HepG2 (cell line): ENCODE measurements at regions not wholly inside any gene's neighbourhood (a gene's known extent, or its start where the extent isn't known, plus 50 kb on each side); places are given as distances from the start of the nearest gene placed in this dataset.
A peak's percentile ranks its signal among the peaks of the same experiment; 100 is the strongest.

Source experiments
- CBFB ChIP-seq: sonication (generic); formaldehyde crosslinking; IDR thresholded peaks from 2 replicates; pipeline ENCODE4 v1.4.0; 2020; ENCODE audit warnings: missing genetic modification reagents
- ETV5 ChIP-seq: IDR thresholded peaks from 2 replicates; pipeline ENCODE4 v1.6.1; 2018; ENCODE audit warnings: missing biosample characterization, missing genetic modification reagents, inconsistent platforms, borderline replicate concordance
- FOXJ3 ChIP-seq: sonication (generic); formaldehyde crosslinking; IDR thresholded peaks from 2 replicates; pipeline ENCODE4 v1.4.0; 2020; ENCODE audit warnings: missing genetic modification reagents, mild to moderate bottlenecking, borderline replicate concordance
- HDAC6 ChIP-seq: fragments of 200-600 bp; sonication (generic); IDR thresholded peaks from 2 replicates; pipeline ENCODE4 v1.7.0; 2017; ENCODE audit warnings: mild to moderate bottlenecking, antibody characterized with exemption, low read length, low read depth
- HMG20B ChIP-seq: conservative IDR thresholded peaks from 2 replicates; pipeline ENCODE4 v1.6.1; 2016; ENCODE audit warnings: missing genetic modification reagents, missing compliant biosample characterization
- HNRNPUL1 ChIP-seq: fragments of 200-400 bp; formaldehyde crosslinking; IDR thresholded peaks from 2 replicates; pipeline ENCODE4 v1.6.1; 2017; ENCODE audit warnings: low read depth, mild to moderate bottlenecking, low read length, moderate library complexity
- ISL2 ChIP-seq: sonication (generic); formaldehyde crosslinking; IDR thresholded peaks from 2 replicates; pipeline ENCODE4 v1.5.0; 2020; ENCODE audit warnings: missing genetic modification reagents
- JDP2 ChIP-seq: sonication (generic); formaldehyde crosslinking; IDR thresholded peaks from 2 replicates; pipeline ENCODE4 v1.8.1; 2022; ENCODE audit warnings: missing genetic modification reagents, borderline replicate concordance
- KDM4B ChIP-seq: sonication (generic); formaldehyde crosslinking; IDR thresholded peaks from 2 replicates; pipeline ENCODE4 v1.4.0; 2020; ENCODE audit warnings: missing genetic modification reagents
- KDM6A ChIP-seq: IDR thresholded peaks from 2 replicates; pipeline ENCODE4 v1.6.1; 2016; ENCODE audit warnings: low read depth
- NBN ChIP-seq: fragments of 450-650 bp; conservative IDR thresholded peaks from 2 replicates; pipeline ENCODE4 v1.6.1; 2017
- NR2F1 ChIP-seq, 2 experiments: fragments of 450-650 bp in 1 of 2; formaldehyde crosslinking in 1 of 2; IDR thresholded peaks; 2 replicates each; pipeline versions ENCODE4 v1.5.0 to v1.6.1; 2016 to 2020; ENCODE audit warnings: mild to moderate bottlenecking in 1 of 2, missing compliant biosample characterization in 1 of 2, missing genetic modification reagents in 1 of 2, moderate library complexity in 1 of 2
- PHF5A ChIP-seq: IDR thresholded peaks from one replicate; pipeline ENCODE4 v1.6.1; 2018; ENCODE audit warnings: low read depth, missing genetic modification reagents; ENCODE audit not compliant: unreplicated experiment
- RFX5 ChIP-seq: IDR thresholded peaks from 2 replicates; pipeline ENCODE4 v1.6.1; 2011; ENCODE audit warnings: low read depth, low read length, improper control_type of control experiment
- RXRB ChIP-seq: IDR thresholded peaks from 2 replicates; pipeline ENCODE4 v1.6.1; 2016; ENCODE audit warnings: borderline replicate concordance, missing genetic modification reagents, missing compliant biosample characterization
- SIX1 ChIP-seq: sonication (generic); formaldehyde crosslinking; IDR thresholded peaks from 2 replicates; pipeline ENCODE4 v1.4.0; 2020; ENCODE audit warnings: missing genetic modification reagents, borderline replicate concordance
- SP1 ChIP-seq, 2 experiments: fragments of 450-650 bp in 1 of 2; sonication (generic) in 1 of 2; formaldehyde crosslinking in 1 of 2; IDR thresholded peaks; 2 replicates each; pipeline versions ENCODE4 v1.4.0 to v1.6.1; 2016 to 2020; ENCODE audit warnings: missing genetic modification reagents in 1 of 2
- TARDBP ChIP-seq: sonication (generic); formaldehyde crosslinking; IDR thresholded peaks from 2 replicates; pipeline ENCODE4 v1.8.0; 2022; ENCODE audit warnings: mild to moderate bottlenecking, missing genetic modification reagents
- TCF7 ChIP-seq: sonication (generic); IDR thresholded peaks from 2 replicates; pipeline ENCODE4 v1.6.1; 2016; ENCODE audit warnings: antibody characterized with exemption, low read depth
- TCF7L2 ChIP-seq: IDR thresholded peaks from 2 replicates; pipeline ENCODE4 v1.6.1; 2011; ENCODE audit warnings: mild to moderate bottlenecking, low read depth, low read length, moderate library complexity
- ZMYM4 ChIP-seq: sonication (generic); formaldehyde crosslinking; IDR thresholded peaks from 2 replicates; pipeline ENCODE4 v1.8.1; 2023; ENCODE audit warnings: mild to moderate bottlenecking, missing genetic modification reagents
- ZNF337 ChIP-seq: sonication (generic); formaldehyde crosslinking; IDR thresholded peaks from 2 replicates; pipeline ENCODE4 v1.5.1; 2020; ENCODE audit warnings: missing genetic modification reagents, low read depth, mild to moderate bottlenecking, borderline replicate concordance
- ZNF382 ChIP-seq: sonication (generic); formaldehyde crosslinking; IDR thresholded peaks from 2 replicates; pipeline ENCODE4 v1.5.0; 2020; ENCODE audit warnings: missing genetic modification reagents, mild to moderate bottlenecking, borderline replicate concordance
- ZNF557 ChIP-seq: sonication (generic); formaldehyde crosslinking; IDR thresholded peaks from 2 replicates; pipeline ENCODE4 v1.4.0; 2020; ENCODE audit warnings: missing genetic modification reagents
- ZNF749 ChIP-seq: sonication (generic); formaldehyde crosslinking; IDR thresholded peaks from 2 replicates; pipeline ENCODE4 v1.8.0; 2022; ENCODE audit warnings: mild to moderate bottlenecking, missing genetic modification reagents, moderate library complexity, borderline replicate concordance
- TF ChIP-seq, protein P1 (sequence below): IDR thresholded peaks from 2 replicates; pipeline ENCODE4 v1.6.1; 2012; ENCODE audit warnings: inconsistent platforms
- TF ChIP-seq, protein P2 (sequence below): IDR thresholded peaks from 2 replicates; pipeline ENCODE4 v1.6.1; 2016; ENCODE audit warnings: missing genetic modification reagents, missing compliant biosample characterization
- TF ChIP-seq, protein P3 (sequence below): sonication (generic); formaldehyde crosslinking; IDR thresholded peaks from 2 replicates; pipeline ENCODE4 v1.5.0; 2020; ENCODE audit warnings: missing genetic modification reagents, mild to moderate bottlenecking, borderline replicate concordance
- TF ChIP-seq, protein P4 (sequence below): sonication (generic); formaldehyde crosslinking; IDR thresholded peaks from 2 replicates; pipeline ENCODE4 v1.5.1; 2020; ENCODE audit warnings: mild to moderate bottlenecking, moderate library complexity, missing genetic modification reagents

DNA sequence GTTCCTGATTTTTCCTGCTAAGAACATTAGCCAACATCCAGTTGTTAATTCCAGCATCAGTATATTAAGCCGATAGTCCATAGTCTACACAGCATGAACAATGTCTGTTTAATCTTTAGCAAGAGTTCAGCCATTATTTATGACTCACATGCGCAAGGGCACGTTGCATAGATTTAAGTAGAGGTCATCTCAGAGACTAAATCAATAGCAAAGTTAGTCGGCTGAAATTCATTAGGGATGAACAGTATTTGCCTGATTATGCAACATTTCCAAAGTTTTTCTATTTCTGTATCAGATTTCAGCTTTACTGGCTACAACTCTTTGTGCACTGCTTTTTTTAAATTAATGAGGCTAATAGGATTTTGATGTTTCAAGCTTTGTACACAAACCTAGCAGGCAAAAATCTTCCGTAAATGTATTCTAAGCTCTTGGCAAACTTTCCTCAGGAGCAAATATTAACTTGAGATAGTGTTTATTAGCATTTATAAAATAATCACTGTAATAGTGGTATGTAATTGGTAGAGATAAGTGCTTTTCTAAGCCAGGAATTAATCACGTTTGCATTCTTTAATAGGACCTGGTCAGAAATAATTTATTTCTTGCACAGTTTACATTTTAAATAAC is 578.7 kb upstream of the ID2 start (continued):
- TF ChIP-seq ZNF382 (CRISPR knock-in tag) = no peak
- peak; percentile 90; the same call in 1 of the 2 replicates for TF ChIP-seq TARDBP (CRISPR knock-in tag)
- peak; percentile 83 for TF ChIP-seq PHF5A
- TF ChIP-seq HNRNPUL1 = 0 out of 2 replicates have a peak, but pooled peaks have one; percentile 52
- peak; percentile 78; the same call in 1 of the 2 replicates for TF ChIP-seq ETV5 (CRISPR knock-in tag)
- TF ChIP-seq, protein P1, sequence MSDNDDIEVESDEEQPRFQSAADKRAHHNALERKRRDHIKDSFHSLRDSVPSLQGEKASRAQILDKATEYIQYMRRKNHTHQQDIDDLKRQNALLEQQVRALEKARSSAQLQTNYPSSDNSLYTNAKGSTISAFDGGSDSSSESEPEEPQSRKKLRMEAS = peak; percentile 82
- TF ChIP-seq, protein P2, sequence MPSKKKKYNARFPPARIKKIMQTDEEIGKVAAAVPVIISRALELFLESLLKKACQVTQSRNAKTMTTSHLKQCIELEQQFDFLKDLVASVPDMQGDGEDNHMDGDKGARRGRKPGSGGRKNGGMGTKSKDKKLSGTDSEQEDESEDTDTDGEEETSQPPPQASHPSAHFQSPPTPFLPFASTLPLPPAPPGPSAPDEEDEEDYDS (CRISPR knock-in tag) = peak; percentile 86
- TF ChIP-seq TCF7 = peak; percentile 90
- peak; percentile 67; the same call in 1 of the 2 replicates for TF ChIP-seq TCF7L2
- TF ChIP-seq ZNF749 (CRISPR knock-in tag) = 0 out of 2 replicates have a peak, but pooled peaks have one; percentile 41
- no peak for TF ChIP-seq JDP2 (CRISPR knock-in tag)
- TF ChIP-seq SIX1 (CRISPR knock-in tag) = peak; percentile 100
- TF ChIP-seq ZNF337 (CRISPR knock-in tag) = 0 out of 2 replicates have a peak, but pooled peaks have one; percentile 36
- TF ChIP-seq CBFB (CRISPR knock-in tag) = peak; percentile 60; the same call in 1 of the 2 replicates
- TF ChIP-seq ZNF557 = peak; percentile 78; the same call in 1 of the 2 replicates
- TF ChIP-seq HMG20B (CRISPR knock-in tag) = peak; percentile 95
- TF ChIP-seq FOXJ3 (CRISPR knock-in tag) = peak; percentile 97
- TF ChIP-seq, protein P3, sequence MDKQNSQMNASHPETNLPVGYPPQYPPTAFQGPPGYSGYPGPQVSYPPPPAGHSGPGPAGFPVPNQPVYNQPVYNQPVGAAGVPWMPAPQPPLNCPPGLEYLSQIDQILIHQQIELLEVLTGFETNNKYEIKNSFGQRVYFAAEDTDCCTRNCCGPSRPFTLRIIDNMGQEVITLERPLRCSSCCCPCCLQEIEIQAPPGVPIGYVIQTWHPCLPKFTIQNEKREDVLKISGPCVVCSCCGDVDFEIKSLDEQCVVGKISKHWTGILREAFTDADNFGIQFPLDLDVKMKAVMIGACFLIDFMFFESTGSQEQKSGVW (CRISPR knock-in tag) = no peak
- TF ChIP-seq NBN = no peak
- peak; percentile 97 for TF ChIP-seq ISL2 (CRISPR knock-in tag)
- no peak for TF ChIP-seq SP1 (IDR thresholded peaks at IDR 0.05)
- 0 out of 2 replicates have a peak, but pooled peaks have one; percentile 37 for TF ChIP-seq SP1 (CRISPR knock-in tag; IDR thresholded peaks at IDR 0.05)
- peak; percentile 90 for TF ChIP-seq ZMYM4 (CRISPR knock-in tag)
- TF ChIP-seq NR2F1 (CRISPR knock-in tag; IDR thresholded peaks at IDR 0.05) = peak; percentile 86 to 97
- no peak for TF ChIP-seq HDAC6
- TF ChIP-seq, protein P4, sequence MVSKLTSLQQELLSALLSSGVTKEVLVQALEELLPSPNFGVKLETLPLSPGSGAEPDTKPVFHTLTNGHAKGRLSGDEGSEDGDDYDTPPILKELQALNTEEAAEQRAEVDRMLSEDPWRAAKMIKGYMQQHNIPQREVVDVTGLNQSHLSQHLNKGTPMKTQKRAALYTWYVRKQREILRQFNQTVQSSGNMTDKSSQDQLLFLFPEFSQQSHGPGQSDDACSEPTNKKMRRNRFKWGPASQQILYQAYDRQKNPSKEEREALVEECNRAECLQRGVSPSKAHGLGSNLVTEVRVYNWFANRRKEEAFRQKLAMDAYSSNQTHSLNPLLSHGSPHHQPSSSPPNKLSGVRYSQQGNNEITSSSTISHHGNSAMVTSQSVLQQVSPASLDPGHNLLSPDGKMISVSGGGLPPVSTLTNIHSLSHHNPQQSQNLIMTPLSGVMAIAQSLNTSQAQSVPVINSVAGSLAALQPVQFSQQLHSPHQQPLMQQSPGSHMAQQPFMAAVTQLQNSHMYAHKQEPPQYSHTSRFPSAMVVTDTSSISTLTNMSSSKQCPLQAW = peak; percentile 82; the same call in 1 of the 2 replicates
- TF ChIP-seq KDM6A (CRISPR knock-in tag) = peak; percentile 89
- peak; percentile 98 for TF ChIP-seq RXRB
- TF ChIP-seq RFX5 = no peak
- TF ChIP-seq KDM4B (CRISPR knock-in tag) = peak; percentile 59; the same call in 1 of the 2 replicates
